ENCODE measurements at regions not wholly inside any gene's neighbourhood (a gene's known extent, or its start where the extent isn't known, plus 50 kb on each side); places are given as distances from the start of the nearest gene placed in this dataset.

DNA sequence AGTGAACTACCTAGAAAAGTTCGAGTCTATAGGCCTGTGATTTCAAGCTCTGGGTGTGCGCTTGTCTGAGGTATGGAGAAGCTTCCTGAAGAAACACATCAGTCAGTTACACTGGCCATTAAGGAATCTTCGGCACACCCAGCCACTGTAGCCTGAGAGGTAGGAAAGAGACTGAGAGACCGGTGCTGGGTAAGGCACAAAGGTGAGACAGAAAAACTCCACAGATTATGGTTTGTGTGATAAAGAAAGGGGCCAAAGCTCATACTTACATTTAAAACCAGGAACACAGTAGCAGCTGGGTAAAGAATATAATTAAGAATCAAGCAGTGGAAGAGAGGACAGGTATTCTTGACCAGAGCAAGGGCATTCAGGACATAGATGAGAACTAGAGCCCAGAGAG is 74.8 kb upstream of the TTC29 start:
- no peaks in the 10 kb centered on the region for H3K9me3 ChIP-seq (ENCODE audit: control insufficient read depth in 2 of 2, insufficient read depth in 1 of 2, low read depth in 1 of 2, low read length in 1 of 2)

GRCh38 chr4:147025042-147025441 is 79.4 kb upstream of the TTC29 start:
- no peak overlapping the region for H3K4me3 ChIP-seq (ENCODE audit: low read depth in 1 of 2, low read length in 2 of 2)
- H3K27me3 ChIP-seq (ENCODE audit: control insufficient read depth in 1 of 2, insufficient read depth in 2 of 2, low read length in 2 of 2), result no peaks in the 10 kb centered on the region
- WGBS, 2 donors, result 86 to 90% methylated on average over 2 of the region's 2 CpGs
- no peak overlapping the region for H3K27ac ChIP-seq (ENCODE audit: low read depth in 2 of 2, low read length in 1 of 2)
- H3K9me3 ChIP-seq (ENCODE audit: control insufficient read depth in 2 of 2, insufficient read depth in 1 of 2, low read depth in 1 of 2, low read length in 1 of 2), result no peaks in the 10 kb centered on the region
- no peaks in the 10 kb centered on the region for H3K4me1 ChIP-seq (ENCODE audit: control insufficient read depth in 2 of 2, insufficient read depth in 2 of 2, low read length in 1 of 2)
- H3K36me3 ChIP-seq (ENCODE audit: control insufficient read depth in 2 of 2, insufficient read depth in 2 of 2, low read length in 1 of 2), result no peaks in the 10 kb centered on the region

More for the DNA sequence above, 74.8 kb upstream of the TTC29 start:
- no peaks in the 10 kb centered on the region for H3K4me1 ChIP-seq (ENCODE audit: control insufficient read depth in 2 of 2, insufficient read depth in 2 of 2, low read length in 1 of 2)
- H3K36me3 ChIP-seq (ENCODE audit: control insufficient read depth in 2 of 2, insufficient read depth in 2 of 2, low read length in 1 of 2), result no peaks in the 10 kb centered on the region
- H3K27ac ChIP-seq (ENCODE audit: low read depth in 2 of 2, low read length in 1 of 2), result no peak overlapping the region
- H3K27me3 ChIP-seq (ENCODE audit: control insufficient read depth in 1 of 2, insufficient read depth in 2 of 2, low read length in 2 of 2), result no peaks in the 10 kb centered on the region
- 80 to 83% methylated on average over 4 of the region's 4 CpGs for WGBS, 2 donors
- no peak overlapping the region for H3K4me3 ChIP-seq (ENCODE audit: low read depth in 1 of 2, low read length in 2 of 2)

GRCh38 chr4:147029296-147029695 is 83.6 kb upstream of the TTC29 start:
- H3K9me3 ChIP-seq (ENCODE audit: control insufficient read depth in 2 of 2, insufficient read depth in 1 of 2, low read depth in 1 of 2, low read length in 1 of 2), result no peaks in the 10 kb centered on the region
- H3K4me3 ChIP-seq (ENCODE audit: low read depth in 1 of 2, low read length in 2 of 2), result no peak overlapping the region
- no peaks in the 10 kb centered on the region for H3K4me1 ChIP-seq (ENCODE audit: control insufficient read depth in 2 of 2, insufficient read depth in 2 of 2, low read length in 1 of 2)
- no peaks in the 10 kb centered on the region for H3K36me3 ChIP-seq (ENCODE audit: control insufficient read depth in 2 of 2, insufficient read depth in 2 of 2, low read length in 1 of 2)
- H3K27ac ChIP-seq (ENCODE audit: low read depth in 2 of 2, low read length in 1 of 2), result no peak overlapping the region
- H3K27me3 ChIP-seq (ENCODE audit: control insufficient read depth in 1 of 2, insufficient read depth in 2 of 2, low read length in 2 of 2), result no peaks in the 10 kb centered on the region

GRCh38 chr4:147034372-147034771 is 88.7 kb upstream of the TTC29 start:
- WGBS, 2 donors, result 46 to 52% methylated on average over 1 of the region's 1 CpG
- Histone ChIP-seq H3K4me3 (ENCODE audit: low read depth in 1 of 2, low read length in 2 of 2) (no peak overlapping the region), H3K9me3 (ENCODE audit: control insufficient read depth in 2 of 2, insufficient read depth in 1 of 2, low read depth in 1 of 2, low read length in 1 of 2) (no peaks in the 10 kb centered on the region), H3K27ac (ENCODE audit: low read depth in 2 of 2, low read length in 1 of 2) (no peak overlapping the region), H3K27me3 (ENCODE audit: control insufficient read depth in 1 of 2, insufficient read depth in 2 of 2, low read length in 2 of 2) (no peaks in the 10 kb centered on the region), H3K36me3 (ENCODE audit: control insufficient read depth in 2 of 2, insufficient read depth in 2 of 2, low read length in 1 of 2) (no peaks in the 10 kb centered on the region), H3K4me1 (ENCODE audit: control insufficient read depth in 2 of 2, insufficient read depth in 2 of 2, low read length in 1 of 2) (no peaks in the 10 kb centered on the region)

GRCh38 chr4:147037069-147037468 is 91.4 kb upstream of the TTC29 start:
- H3K4me1 ChIP-seq (ENCODE audit: control insufficient read depth in 2 of 2, insufficient read depth in 2 of 2, low read length in 1 of 2), result no peaks in the 10 kb centered on the region
- no peaks in the 10 kb centered on the region for H3K36me3 ChIP-seq (ENCODE audit: control insufficient read depth in 2 of 2, insufficient read depth in 2 of 2, low read length in 1 of 2)
- H3K4me3 ChIP-seq (ENCODE audit: low read depth in 1 of 2, low read length in 2 of 2), result no peak overlapping the region
- H3K27me3 ChIP-seq (ENCODE audit: control insufficient read depth in 1 of 2, insufficient read depth in 2 of 2, low read length in 2 of 2), result no peaks in the 10 kb centered on the region
- no peaks in the 10 kb centered on the region for H3K9me3 ChIP-seq (ENCODE audit: control insufficient read depth in 2 of 2, insufficient read depth in 1 of 2, low read depth in 1 of 2, low read length in 1 of 2)
- H3K27ac ChIP-seq (ENCODE audit: low read depth in 2 of 2, low read length in 1 of 2), result no peak overlapping the region
- WGBS, 2 donors, result 55 to 67% methylated on average over 4 of the region's 4 CpGs

DNA sequence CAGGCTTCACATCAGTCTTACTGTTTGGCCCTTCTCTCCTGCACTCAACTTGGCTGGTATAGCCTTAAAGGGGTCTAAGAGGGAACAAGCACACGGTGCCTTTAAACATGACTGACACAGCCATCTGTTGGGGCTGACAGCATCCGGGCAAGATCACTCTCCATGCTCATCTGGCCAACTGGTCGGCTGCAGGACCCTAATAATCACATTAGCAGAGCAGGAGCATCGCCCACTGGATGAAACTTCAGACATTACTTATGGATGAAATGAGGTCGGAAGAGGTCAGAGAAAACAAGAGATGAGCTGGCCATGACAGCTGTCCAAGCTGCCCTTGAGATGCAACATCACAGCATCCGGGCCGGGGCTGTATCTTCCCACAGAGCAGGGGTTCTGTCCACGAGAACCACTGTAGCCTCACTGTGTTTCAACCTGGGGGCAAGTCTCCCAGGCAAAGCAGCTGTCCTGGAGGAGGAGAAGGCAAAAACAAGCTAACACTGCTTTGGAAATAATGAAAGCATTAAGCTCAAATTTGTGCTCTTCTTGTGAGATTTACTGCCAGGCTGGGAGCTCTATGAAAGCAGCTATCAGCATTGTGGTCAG is 94.4 kb upstream of the TTC29 start:
- no peak overlapping the region for H3K27ac ChIP-seq (ENCODE audit: low read depth in 2 of 2, low read length in 1 of 2)
- H3K9me3 ChIP-seq (ENCODE audit: control insufficient read depth in 2 of 2, insufficient read depth in 1 of 2, low read depth in 1 of 2, low read length in 1 of 2), result no peaks in the 10 kb centered on the region
- WGBS, 2 donors, result 80 to 81% methylated on average over 8 of the region's 8 CpGs

GRCh38 chr4:147040874-147041273 is 95.2 kb upstream of the TTC29 start:
- no peaks in the 10 kb centered on the region for H3K36me3 ChIP-seq (ENCODE audit: control insufficient read depth in 2 of 2, insufficient read depth in 2 of 2, low read length in 1 of 2)
- H3K4me3 ChIP-seq (ENCODE audit: low read depth in 1 of 2, low read length in 2 of 2), result no peak overlapping the region
- H3K9me3 ChIP-seq (ENCODE audit: control insufficient read depth in 2 of 2, insufficient read depth in 1 of 2, low read depth in 1 of 2, low read length in 1 of 2), result no peaks in the 10 kb centered on the region
- no peak overlapping the region for H3K27ac ChIP-seq (ENCODE audit: low read depth in 2 of 2, low read length in 1 of 2)
- WGBS, 2 donors, result 88% methylated on average over 3 of the region's 3 CpGs
- no peaks in the 10 kb centered on the region for H3K4me1 ChIP-seq (ENCODE audit: control insufficient read depth in 2 of 2, insufficient read depth in 2 of 2, low read length in 1 of 2)
- H3K27me3 ChIP-seq (ENCODE audit: control insufficient read depth in 1 of 2, insufficient read depth in 2 of 2, low read length in 2 of 2), result no peaks in the 10 kb centered on the region

More for the DNA sequence above, 94.4 kb upstream of the TTC29 start:
- Histone ChIP-seq H3K4me3 (ENCODE audit: low read depth in 1 of 2, low read length in 2 of 2) (no peak overlapping the region), H3K36me3 (ENCODE audit: control insufficient read depth in 2 of 2, insufficient read depth in 2 of 2, low read length in 1 of 2) (no peaks in the 10 kb centered on the region), H3K4me1 (ENCODE audit: control insufficient read depth in 2 of 2, insufficient read depth in 2 of 2, low read length in 1 of 2) (no peaks in the 10 kb centered on the region), H3K27me3 (ENCODE audit: control insufficient read depth in 1 of 2, insufficient read depth in 2 of 2, low read length in 2 of 2) (no peaks in the 10 kb centered on the region)

GRCh38 chr4:147041376-147041775 is 95.7 kb upstream of the TTC29 start:
- 48 to 61% methylated on average over 4 of the region's 4 CpGs for WGBS, 2 donors
- no peaks in the 10 kb centered on the region for H3K27me3 ChIP-seq (ENCODE audit: control insufficient read depth in 1 of 2, insufficient read depth in 2 of 2, low read length in 2 of 2)
- no peak overlapping the region for H3K4me3 ChIP-seq (ENCODE audit: low read depth in 1 of 2, low read length in 2 of 2)
- no peaks in the 10 kb centered on the region for H3K9me3 ChIP-seq (ENCODE audit: control insufficient read depth in 2 of 2, insufficient read depth in 1 of 2, low read depth in 1 of 2, low read length in 1 of 2)
- H3K27ac ChIP-seq (ENCODE audit: low read depth in 2 of 2, low read length in 1 of 2), result no peak overlapping the region
- H3K36me3 ChIP-seq (ENCODE audit: control insufficient read depth in 2 of 2, insufficient read depth in 2 of 2, low read length in 1 of 2), result no peaks in the 10 kb centered on the region
- H3K4me1 ChIP-seq (ENCODE audit: control insufficient read depth in 2 of 2, insufficient read depth in 2 of 2, low read length in 1 of 2), result no peaks in the 10 kb centered on the region

DNA sequence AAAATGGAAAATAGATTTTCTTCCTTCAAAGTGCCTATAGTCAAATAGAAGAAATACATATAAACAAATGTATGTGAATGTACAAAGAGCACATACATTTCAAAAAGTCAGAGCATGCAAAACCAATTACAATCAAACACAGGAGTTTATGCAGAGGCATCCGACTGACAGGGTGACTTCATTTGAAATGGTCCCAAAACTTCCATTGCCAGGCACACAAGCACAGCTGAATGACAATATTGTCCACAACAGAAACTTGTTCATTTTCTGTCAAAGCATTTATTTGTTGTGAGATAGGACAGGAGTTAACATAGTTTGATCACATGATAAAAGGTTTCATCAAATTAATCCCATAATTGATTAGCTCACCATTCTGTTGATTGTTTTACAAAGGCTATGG is 96.4 kb upstream of the TTC29 start:
- 56 to 59% methylated on average over 1 of the region's 1 CpG for WGBS, 2 donors
- no peaks in the 10 kb centered on the region for H3K4me1 ChIP-seq (ENCODE audit: control insufficient read depth in 2 of 2, insufficient read depth in 2 of 2, low read length in 1 of 2)
- no peaks in the 10 kb centered on the region for H3K36me3 ChIP-seq (ENCODE audit: control insufficient read depth in 2 of 2, insufficient read depth in 2 of 2, low read length in 1 of 2)
- H3K4me3 ChIP-seq (ENCODE audit: low read depth in 1 of 2, low read length in 2 of 2), result no peak overlapping the region
- H3K9me3 ChIP-seq (ENCODE audit: control insufficient read depth in 2 of 2, insufficient read depth in 1 of 2, low read depth in 1 of 2, low read length in 1 of 2), result no peaks in the 10 kb centered on the region
- no peaks in the 10 kb centered on the region for H3K27me3 ChIP-seq (ENCODE audit: control insufficient read depth in 1 of 2, insufficient read depth in 2 of 2, low read length in 2 of 2)
- H3K27ac ChIP-seq (ENCODE audit: low read depth in 2 of 2, low read length in 1 of 2), result no peak overlapping the region

DNA sequence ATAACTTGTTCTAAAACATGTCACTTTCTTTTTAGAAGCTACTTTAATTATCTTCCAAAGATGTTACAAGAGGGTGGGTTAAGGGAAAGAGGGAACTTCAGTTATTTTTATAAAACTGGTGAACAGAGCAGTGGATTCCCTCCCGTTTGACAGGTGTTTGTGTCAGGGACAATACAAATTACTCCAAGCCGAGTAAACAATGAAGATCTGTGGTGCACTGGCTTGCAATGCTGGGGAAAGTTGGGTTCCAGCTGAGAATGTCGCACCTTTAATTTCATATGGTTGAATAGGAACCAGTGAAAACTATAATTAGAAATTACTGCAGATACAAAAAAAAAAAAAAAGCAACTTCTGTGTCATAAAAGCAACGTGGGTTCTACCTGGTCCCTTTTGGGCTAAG is 98.6 kb upstream of the TTC29 start:
- H3K9me3 ChIP-seq (ENCODE audit: control insufficient read depth in 2 of 2, insufficient read depth in 1 of 2, low read depth in 1 of 2, low read length in 1 of 2), result no peaks in the 10 kb centered on the region
- H3K27ac ChIP-seq (ENCODE audit: low read depth in 2 of 2, low read length in 1 of 2), result no peak overlapping the region
- H3K36me3 ChIP-seq (ENCODE audit: control insufficient read depth in 2 of 2, insufficient read depth in 2 of 2, low read length in 1 of 2), result no peaks in the 10 kb centered on the region
- H3K27me3 ChIP-seq (ENCODE audit: control insufficient read depth in 1 of 2, insufficient read depth in 2 of 2, low read length in 2 of 2), result no peaks in the 10 kb centered on the region
- 21 to 22% methylated on average over 4 of the region's 4 CpGs for WGBS, 2 donors
- H3K4me3 ChIP-seq (ENCODE audit: low read depth in 1 of 2, low read length in 2 of 2), result no peak overlapping the region
- H3K4me1 ChIP-seq (ENCODE audit: control insufficient read depth in 2 of 2, insufficient read depth in 2 of 2, low read length in 1 of 2), result no peaks in the 10 kb centered on the region

Data from esophagus (tissue), 2 donors.